NK-92 treated with Interleukin-12 subunit alpha and Interleukin-12 subunit beta, amount 100 ng/mL, for 24 hours (cell line): ENCODE measurements at regions not wholly inside any gene's neighbourhood (a gene's known extent, or its start where the extent isn't known, plus 50 kb on each side); places are given as distances from the start of the nearest gene placed in this dataset.

Experiments used
- DNase-seq: peaks from one replicate; lab custom pipeline; 2025; lab: John Stamatoyannopoulos, UW

DNA sequence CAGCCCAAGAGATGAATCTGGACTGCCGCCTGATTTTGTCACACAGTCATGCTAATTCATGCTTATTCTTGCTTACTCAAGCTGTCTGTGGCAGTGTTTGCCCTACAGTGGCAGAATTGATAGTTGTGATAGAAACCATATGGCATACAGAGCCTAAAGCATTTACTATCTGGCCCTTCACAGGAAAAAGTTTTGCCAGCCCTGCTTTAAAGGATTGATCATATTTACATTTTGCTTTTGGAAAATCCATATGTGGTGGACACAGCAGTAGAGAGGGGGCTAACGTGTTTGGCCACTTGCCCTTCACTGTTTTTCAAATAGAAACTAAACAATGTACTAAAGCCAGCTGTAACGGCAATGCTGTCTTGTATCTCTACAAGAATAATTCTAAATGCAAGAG lies 974.0 kb upstream of the GHITM start:
- no peak for DNase-seq

DNA sequence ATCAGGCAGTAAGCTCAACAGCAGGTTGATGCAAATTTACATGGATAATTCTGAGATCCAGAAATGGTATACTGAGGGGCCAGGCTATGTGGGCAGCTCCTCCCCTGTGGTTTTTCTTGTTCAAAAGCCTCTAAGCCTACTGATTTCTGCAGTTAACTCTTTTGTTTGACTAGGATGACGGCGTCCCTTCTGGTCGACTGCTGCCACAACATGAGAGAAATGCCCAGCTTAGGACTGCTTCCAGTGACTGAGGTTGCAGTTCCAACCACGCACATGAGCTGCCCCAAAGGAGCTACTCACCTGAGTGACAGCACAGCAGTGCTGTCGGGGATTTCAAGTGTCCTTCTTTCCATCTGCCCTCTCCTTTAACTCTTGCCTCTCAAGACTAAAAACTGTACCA lies 973.0 kb upstream of the GHITM start:
- DNase-seq: no peak

DNA sequence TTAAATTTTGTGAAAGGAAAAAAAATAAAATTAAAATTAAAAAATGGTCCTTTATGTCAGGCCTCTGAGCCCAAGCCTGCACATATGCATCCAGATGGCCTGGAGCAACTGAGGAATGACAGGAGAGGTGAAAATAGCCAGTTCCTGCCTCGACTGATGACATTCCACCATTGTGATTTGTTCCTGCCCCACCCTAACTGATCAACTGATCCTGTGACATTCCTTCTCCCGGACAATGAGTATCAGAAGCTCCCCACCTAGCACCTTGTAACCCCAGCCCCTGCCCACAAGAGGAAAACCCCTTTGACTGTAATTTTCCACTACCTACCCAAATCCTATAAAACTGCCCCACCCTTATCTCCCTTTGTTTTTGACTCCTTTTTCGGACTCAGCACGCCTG lies 972.2 kb upstream of the GHITM start:
- DNase-seq: no peak

DNA sequence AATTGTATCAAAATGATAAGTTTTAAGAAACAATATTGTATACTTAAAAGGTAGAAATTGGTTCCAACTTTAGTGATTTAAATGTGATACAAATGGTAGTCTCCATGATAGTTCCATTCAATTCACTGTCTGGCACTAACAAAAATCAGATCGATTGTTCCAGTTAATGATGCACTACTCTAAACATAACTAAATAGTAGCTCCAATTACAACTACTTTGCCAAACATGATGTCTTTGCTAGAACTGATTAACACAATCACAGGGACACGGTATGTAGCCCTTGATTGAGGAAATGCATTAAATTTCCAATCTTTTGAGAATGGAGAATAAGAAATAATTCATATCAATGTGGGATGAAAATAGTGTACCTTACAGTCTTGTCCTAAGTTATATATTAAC lies 962.4 kb upstream of the GHITM start:
- no peak for DNase-seq

DNA sequence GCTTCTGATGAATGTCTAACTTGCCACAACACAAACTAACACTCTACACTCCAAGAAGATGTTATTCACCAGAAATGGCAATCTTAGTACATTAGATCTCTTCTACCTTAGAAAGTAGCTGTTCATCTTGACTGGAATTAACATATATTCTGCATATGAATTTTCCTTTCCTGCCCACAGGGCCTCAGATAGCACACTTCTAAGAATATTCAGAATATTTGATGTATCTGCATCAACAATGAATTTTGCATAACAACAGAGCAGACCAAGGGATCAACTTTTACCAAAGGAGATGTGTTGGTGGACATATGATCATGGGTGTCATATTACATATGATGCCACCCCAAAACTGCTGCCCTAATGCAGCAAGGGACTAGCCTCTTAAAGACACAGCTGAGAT lies 960.8 kb upstream of the GHITM start:
- no peak for DNase-seq

DNA sequence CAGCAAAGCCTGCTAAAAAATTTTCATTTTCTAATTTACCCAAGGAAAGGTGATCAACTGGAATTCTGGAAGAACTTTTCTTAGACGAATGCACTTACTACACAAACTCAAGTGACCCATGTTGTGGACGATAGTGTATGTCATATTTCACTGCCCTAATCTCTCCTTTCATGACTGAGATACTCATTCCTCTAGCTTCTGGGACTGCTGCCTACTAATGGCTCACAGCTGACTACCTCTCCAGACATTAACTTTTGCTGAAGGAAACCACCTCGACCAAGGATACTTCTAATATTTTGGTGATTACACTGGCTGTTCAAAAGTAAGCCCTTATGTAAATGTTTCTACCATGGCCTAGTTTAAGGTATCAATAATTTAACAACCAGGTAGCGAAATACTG lies 959.9 kb upstream of the GHITM start:
- no peak for DNase-seq

DNA sequence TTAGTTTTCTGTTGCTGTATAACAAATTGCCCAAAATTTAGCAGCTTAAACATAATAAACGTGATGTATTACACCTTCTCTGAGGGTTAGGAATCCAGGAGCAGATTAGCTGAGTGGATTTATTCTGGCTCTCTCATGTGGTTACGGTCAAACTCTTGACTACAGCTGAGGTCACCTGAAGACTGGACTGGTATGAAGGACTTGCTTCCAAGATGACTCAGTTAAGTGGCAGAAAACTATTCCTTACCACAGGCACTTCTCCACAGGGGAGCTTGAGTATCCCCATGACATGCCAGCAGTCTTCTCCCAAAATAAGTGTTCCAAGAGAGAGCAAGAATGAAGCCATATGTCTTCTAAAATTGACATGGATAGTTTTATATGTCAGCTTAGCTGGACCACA lies 957.2 kb upstream of the GHITM start:
- DNase-seq: no peak

DNA sequence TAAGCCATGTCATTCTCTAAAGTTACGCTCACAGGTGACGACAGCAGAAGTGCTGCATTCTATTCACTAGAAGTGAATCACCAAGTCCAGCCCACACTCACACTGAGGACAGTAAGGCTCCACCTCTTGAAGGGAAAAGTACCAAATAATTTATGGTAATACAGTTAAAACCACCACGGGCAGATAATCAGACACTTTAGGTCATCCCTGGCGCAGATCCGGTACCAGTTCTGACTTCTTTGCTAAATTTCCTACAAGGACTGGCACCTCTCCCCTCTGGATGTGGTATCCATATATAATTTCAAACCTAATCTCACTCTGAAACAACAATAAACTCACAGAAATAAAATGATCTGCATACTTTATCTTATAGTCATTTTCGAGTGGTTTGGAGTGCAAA lies 954.7 kb upstream of the GHITM start:
- no peak for DNase-seq

DNA sequence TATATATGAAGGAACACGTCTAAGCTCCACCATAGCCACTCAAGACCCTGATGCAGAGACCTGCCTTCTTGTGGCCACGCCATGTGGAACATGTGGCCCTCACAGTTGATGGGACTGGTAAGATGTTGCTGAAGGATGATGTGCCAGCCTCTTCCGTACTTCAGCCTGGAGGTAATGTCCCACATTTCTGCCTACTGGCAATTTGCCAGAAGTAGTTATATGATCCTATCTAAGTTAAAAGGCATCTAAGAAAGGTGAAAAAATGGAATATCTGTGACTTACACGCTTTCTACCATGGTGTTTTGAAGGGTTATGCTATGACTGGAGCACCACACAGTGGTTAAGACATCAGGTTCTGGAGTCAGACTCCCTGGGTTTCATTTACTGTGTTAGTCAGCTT lies 948.7 kb upstream of the GHITM start:
- DNase-seq: no peak

DNA sequence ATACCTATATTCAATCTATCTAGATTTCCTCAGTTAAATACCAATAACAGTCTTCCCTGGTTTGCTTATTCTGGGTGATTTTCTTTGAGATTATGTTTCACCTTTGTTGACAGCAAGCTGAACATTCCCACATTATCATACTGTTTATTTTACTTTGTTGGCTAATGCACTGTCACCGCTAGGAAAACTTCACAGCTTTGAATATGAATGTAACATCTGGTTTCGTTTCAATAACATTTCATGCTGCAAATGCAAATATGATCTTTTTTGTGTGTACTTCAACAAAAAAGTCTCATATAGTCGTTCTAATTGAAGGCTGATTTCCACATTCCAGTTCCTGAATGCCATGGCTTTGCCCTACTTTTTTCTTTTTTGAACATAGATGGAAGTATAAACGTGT lies 946.3 kb upstream of the GHITM start:
- DNase-seq: no peak

DNA sequence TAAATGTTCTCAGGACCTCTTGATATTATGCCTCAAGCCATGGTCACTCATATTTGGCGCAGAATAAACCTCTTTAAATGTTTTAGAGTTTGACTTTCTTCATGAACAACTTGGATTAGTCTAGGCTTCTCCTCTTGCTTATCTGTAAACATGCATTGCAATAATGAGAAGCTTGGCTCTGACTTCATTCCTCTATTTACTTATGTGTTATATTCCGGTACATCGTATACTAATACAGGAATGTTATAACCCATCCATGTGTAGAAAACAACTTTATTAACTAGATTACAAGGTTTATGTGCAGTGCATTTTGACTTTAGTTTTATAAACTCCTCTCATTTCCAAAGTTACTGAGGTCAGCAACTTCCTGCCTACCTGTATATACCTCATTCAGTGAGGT lies 944.3 kb upstream of the GHITM start:
- no peak for DNase-seq

DNA sequence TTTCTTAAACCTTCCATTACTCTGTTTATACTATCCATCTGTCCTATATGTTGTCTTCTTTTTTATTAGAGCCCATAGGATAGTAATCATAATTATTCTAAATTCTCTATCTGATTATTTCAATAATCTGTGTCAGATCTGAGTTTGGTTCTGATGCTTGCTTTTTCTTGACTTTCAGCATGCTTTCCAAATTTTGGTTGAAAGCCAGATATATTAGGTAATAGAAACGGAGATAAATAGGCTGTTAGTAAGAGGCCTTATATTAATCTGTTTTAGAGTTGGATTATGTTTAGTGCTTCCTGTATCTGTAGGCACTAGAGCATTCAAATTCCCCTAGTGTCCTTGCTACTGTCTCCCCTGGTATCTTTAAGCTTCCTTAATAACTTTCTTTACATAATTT lies 939.9 kb upstream of the GHITM start:
- no peak for DNase-seq

DNA sequence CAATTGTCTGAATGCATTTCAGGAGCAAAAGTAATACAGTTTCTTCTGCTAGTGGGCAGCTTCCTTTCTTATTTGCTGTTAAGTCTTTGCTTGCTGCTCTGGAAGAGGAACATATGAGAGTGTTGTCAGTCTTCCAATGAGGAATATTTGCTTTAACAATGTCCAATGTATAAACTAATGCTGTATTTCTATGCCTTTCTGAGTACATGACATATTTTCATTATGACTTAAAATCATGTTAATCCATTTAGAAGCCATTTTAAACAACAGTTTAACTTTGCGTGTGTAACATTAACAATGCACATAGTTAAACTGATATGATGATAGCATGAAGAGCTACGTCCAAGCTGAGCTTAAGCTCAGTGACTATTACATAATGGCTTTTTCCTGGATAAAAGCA lies 933.4 kb upstream of the GHITM start:
- no peak for DNase-seq

DNA sequence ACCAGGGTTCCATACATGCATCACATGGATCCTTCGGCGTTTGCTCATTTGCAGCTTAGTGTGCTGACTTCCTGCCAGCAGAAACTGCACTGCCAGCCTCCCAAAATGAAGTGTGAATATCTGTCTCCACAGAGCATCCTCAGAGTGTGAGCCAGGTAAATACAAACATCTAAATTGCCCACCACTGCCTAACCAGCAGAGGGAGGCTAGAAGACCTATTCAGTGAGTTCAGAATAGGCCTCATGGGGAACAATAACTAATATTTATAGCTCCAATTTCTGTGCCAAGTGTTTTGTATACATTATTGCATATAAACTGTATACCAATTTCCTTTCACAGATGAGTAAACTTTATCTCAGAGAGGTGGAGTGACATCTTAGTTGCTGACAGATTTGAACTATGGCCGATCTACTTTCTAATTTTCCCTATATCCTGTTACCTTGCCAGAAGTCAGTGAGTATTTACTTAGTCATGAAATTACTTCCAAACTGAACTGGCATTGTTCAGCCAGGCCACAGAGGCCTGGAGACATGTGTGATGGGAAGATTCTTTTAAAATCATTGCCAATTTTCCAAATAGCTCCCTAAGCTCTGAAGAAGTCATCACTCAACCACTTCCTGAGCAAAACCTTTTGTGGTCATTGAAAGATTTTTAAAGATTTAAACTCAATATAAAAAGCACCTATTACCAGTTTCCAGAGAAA lies 926.5 kb upstream of the GHITM start:
- no peak for DNase-seq

DNA sequence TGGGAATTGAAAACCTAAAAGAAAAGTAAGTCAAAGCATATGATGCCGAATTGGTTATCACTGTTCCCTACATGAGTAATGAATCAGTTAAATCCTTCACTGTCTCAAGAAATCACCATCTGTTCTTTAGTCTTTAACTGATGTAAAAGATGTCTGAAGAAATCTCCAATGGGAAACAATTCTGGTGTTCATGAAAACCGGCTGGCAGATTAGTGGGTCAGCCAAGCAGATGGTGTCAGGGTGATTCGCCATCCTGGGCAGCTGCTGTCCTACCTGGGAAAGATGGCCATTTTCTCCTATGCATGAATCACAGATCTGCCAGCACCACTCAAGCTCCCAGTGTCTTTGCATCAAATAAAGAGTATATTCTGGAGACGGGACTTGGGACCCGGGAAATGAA lies 925.2 kb upstream of the GHITM start:
- no peak for DNase-seq

DNA sequence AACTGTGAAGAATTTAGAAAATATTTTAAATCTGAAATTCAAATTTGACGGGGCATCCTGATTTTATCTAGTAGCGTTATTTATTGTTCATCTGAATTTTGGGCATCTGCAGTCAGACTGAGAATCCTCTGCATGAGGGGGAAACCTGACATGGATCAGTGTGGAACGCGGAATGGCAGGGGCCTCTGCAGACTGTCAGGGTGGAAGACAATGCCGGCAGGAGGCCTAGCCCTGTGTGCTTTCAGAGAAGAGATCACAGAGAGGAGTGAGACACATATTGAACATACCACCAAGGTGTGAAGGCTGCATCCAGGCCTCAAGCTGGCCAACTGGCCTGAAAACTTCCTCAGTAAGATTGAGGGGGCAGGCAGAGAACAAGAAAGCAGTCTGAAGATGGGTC lies 921.1 kb upstream of the GHITM start:
- no peak for DNase-seq

DNA sequence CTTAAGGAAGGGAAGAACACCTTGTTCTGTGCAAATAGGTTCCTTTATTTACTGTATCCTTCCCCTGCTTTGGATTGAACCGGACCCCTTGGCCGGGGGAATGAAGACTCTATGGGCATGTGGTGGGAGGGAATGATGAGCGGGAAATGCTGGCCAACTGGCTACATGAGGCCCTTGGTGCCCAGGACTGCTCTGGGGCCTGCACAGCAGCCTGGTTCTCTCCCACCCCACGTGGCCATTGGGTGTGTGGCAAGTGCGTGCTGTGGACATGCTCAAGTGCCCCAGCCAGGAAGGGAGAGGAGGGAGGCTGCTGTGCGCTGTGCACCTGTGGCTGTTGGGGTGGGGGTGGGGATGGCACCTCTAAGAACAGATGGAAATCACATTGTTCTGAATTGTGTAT lies 917.0 kb upstream of the GHITM start:
- no peak for DNase-seq

DNA sequence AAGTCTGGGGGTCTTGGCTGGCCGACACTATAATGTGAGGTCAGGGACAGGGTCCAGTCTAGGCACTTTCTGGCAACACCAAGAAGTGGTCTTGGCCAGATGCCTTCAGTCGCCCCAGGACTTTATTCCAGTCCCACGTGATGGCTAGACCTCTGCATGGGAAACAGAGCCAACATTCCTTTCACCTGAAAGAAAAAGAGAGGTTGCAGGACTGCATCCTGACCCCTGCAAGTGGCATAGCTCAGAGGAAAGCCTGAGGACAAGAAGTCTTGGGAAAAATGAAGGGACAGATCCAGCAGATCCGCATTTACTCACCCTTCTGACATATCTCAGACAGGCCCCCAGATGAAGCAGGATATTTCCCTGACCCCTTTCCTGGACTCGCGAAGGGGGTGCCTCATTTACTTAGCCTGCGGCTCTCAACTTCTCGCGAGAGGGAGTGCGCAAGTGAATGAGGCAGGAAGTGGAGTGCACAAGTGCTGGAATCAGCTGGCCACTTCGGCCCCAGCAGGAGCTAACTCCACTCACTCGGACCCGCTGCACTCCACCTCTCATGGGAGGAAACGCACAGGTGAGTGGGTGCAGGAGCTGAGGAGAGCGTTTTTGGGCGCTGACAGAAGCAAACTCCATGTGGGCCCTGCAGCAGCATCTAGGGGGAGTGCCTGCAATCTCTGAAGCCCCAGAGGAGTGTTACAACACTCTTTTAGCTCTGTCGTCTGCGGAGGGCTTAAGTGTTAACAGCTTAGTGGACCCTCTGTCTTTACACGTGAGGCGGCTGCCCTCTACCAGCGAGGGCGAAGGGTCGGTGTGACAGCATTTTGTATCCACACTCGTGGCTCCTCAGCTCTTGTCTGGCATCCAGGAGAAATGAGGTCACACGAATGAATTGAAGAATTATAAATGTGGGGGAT lies 916.2 kb upstream of the GHITM start:
- no peak for DNase-seq

DNA sequence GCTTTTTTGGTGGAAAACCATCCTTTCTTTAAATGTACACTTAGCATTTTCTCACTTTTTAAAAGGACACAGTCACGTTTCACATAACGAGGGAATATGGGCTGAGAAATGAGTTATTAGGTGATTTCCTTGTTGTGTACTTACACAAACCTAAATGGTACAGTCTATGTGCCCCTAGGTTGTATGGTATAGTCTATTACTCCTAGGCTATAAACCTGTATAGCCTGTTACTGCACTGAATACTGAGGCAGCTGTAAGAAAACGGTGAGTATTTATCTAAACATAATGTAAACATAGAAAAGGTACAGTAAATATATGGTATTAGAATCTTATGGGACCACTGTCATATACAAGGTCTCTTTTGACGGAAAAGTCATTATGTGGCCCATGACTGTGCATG lies 913.5 kb upstream of the GHITM start:
- no peak for DNase-seq

DNA sequence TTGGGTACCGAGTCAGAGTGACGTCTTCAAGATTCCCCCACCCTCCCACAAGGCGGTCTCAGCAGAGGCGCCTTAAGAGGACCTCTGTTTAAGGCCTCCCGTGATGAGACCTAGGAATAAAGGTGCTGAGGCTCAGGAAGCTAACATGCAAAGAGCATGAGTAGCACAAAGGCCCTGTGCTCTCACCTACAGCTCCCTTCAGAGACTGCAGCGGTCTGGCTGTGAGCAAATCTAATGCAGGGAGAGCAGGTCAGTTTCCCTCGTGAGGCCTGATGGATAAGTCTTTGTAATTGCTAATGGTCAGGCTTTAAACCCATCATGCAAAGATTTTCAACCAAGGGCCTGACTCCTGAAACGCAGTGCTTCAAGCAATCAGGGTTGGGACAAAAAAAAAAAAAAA lies 909.3 kb upstream of the GHITM start:
- DNase-seq: no peak

DNA sequence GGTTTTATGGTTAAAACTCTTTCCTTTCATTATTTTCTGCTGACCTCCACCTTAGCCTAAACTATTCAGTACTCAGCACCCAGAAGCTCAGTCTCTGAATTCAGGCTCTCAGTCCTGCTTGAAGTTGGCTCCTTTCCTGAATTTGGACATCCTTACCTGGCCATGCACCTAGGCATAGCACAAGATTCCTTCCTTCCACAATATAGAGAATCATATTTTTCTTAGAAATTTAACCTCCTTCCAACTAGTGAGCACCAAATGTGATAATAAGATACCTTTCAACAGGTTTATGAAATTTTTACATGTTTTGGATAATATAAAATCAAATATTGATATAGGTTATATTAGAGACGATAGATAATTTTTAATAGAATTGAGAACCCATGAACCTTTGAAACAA lies 905.6 kb upstream of the GHITM start:
- DNase-seq: no peak

DNA sequence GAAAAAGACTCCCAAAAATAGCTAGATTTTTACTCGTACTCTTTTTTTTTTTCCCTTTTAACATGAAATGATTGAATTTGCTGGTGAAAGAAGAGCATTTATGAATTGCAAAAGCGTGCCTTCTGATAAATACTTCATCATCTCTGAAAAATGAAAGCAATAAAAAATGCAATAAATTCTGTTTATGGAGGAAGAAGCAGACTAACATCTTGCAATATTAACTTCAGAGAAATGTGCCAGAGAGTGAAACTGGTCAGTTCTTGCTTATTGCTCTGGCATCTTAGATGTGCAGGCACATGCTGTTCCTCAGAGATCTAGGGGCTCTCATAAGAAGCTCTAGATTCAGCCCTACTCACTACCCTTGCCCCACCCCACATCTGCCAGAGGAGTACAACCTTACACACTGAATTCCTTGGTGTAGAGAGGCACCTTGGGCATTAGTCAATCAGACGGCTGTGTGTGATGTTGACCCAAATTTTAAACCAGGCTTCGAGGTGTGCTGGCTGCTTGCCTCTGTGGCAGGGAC lies 891.1 kb upstream of the GHITM start:
- DNase-seq: no peak

DNA sequence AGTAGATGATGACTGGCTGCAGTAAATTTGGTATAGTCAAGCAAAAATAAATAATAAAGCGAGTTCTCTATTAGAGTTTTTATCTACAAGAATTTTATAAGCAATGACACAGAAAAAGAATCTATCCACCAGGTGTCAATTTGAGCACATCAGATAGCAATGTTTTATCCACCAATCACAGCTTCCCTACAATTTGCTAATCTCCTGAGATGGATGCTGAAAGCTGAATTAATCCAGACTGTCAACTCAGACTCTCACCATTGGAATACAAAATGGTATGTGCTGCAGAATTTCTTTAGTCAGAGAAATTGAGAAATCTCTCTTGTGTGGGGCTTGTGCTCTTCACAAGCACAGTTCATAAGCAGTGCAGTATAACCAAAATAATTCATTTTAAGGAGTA lies 888.9 kb upstream of the GHITM start:
- no peak for DNase-seq

DNA sequence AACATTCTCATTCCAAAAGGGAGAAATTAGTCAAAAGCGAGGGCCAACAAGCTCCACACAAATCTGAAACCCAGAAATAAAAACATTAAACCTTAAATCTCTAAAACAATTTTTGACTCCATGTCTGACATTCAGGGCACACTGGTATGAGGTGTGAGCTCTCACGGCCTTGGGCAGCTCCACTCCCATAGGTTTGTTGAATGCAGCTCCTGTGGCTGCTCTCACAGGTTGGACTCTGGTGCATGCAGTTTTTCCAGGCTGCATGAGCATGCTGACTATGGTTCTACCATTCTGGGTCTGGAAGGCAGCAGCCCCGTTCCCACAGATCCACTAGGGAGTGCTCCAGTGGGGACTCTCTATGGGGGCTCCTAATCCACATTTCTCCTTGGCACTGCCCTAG lies 887.1 kb upstream of the GHITM start:
- DNase-seq: peak; percentile 1
